CD8-positive, alpha-beta memory T cell (primary cell): ENCODE measurements at regions not wholly inside any gene's neighbourhood (a gene's known extent, or its start where the extent isn't known, plus 50 kb on each side); places are given as distances from the start of the nearest gene placed in this dataset.

Source experiments
- CTCF ChIA-PET: fragments of 350-600 bp; sonication (Branson Sonifier 250); formaldehyde crosslinking; loops from one replicate; lab custom pipeline; 2021; ENCODE audit warnings: antibody characterized with exemption; lab: Charles Lee
- POLR2A ChIA-PET: fragments of 350-600 bp; sonication (Branson Sonifier 250); formaldehyde crosslinking; loops from one replicate; lab custom pipeline; 2021; ENCODE audit warnings: antibody characterized with exemption; lab: Charles Lee
- DNase-seq, 5 donors: peaks; one replicate each; pipeline versions ENCODE4 v3.0.0 to v3.0.0-alpha.2; 2020 to 2022; ENCODE audit warnings: mixed read lengths in 1 of 5
- H3K27ac ChIP-seq: one replicate; pipeline ENCODE4 v1.7.0; 2013; ENCODE audit warnings: low read depth, mild to moderate bottlenecking, low read length, moderate library complexity
- H3K27me3 ChIP-seq: 2 replicates; pipeline ENCODE4 v1.7.0; 2013; ENCODE audit warnings: low read length, mild to moderate bottlenecking; ENCODE audit not compliant: insufficient read depth, poor library complexity, severe bottlenecking
- H3K36me3 ChIP-seq: 2 replicates; pipeline ENCODE4 v1.7.0; 2013; ENCODE audit warnings: mild to moderate bottlenecking, low read length, moderate library complexity; ENCODE audit not compliant: insufficient read depth
- H3K4me1 ChIP-seq: 2 replicates; pipeline ENCODE4 v1.7.0; 2013; ENCODE audit warnings: mild to moderate bottlenecking, low read length, moderate library complexity; ENCODE audit not compliant: insufficient read depth
- H3K4me3 ChIP-seq: 2 replicates; pipeline ENCODE4 v1.7.0; 2013; ENCODE audit warnings: mild to moderate bottlenecking, low read length
- H3K9me3 ChIP-seq: 2 replicates; pipeline ENCODE4 v1.7.0; 2013; ENCODE audit warnings: mild to moderate bottlenecking, low read length
- H3K27ac Mint-ChIP-seq, 8 donors: one replicate each; pipeline ENCODE4 v1.8.0; 2020 to 2021; ENCODE audit warnings: mixed read lengths in 8 of 8, mild to moderate bottlenecking in 6 of 8, inconsistent platforms in 3 of 8, moderate library complexity in 3 of 8
- H3K27me3 Mint-ChIP-seq, 2 donors: one replicate each; pipeline ENCODE4 v1.8.0; 2020 to 2021; ENCODE audit warnings: mixed read lengths in 2 of 2, mild to moderate bottlenecking in 1 of 2, moderate library complexity in 1 of 2
- H3K36me3 Mint-ChIP-seq, 3 donors: one replicate each; pipeline ENCODE4 v1.8.0; 2020 to 2021; ENCODE audit warnings: mixed read lengths in 3 of 3, inconsistent platforms in 1 of 3, mild to moderate bottlenecking in 1 of 3
- H3K4me1 Mint-ChIP-seq, 3 donors: one replicate each; pipeline ENCODE4 v1.8.0; 2020 to 2021; ENCODE audit warnings: mixed read lengths in 3 of 3, inconsistent platforms in 1 of 3, mild to moderate bottlenecking in 1 of 3
- H3K4me3 Mint-ChIP-seq, 7 donors: one replicate each; pipeline ENCODE4 v1.8.0; 2020 to 2021; ENCODE audit warnings: mixed read lengths in 7 of 7, mild to moderate bottlenecking in 6 of 7, moderate library complexity in 4 of 7, inconsistent platforms in 2 of 7
- H3K9me3 Mint-ChIP-seq, 5 donors: one replicate each; pipeline ENCODE4 v1.8.0; 2020 to 2022; ENCODE audit warnings: mixed read lengths in 5 of 5, mild to moderate bottlenecking in 3 of 5, moderate library complexity in 2 of 5, inconsistent platforms in 1 of 5

- H3K4me3 Mint-ChIP-seq = no peak overlapping the region
- H3K27me3 ChIP-seq = no peaks in the 10 kb centered on the region
- no peak overlapping the region for H3K27ac ChIP-seq
- DNase-seq = no peak
- H3K36me3 Mint-ChIP-seq = no peaks in the 10 kb centered on the region
- H3K4me3 ChIP-seq = no peak overlapping the region
- peaks cover 0 to 18% of the 10 kb centered on the region in 2 donors for H3K27me3 Mint-ChIP-seq
- CTCF ChIA-PET = no interaction called here
- H3K36me3 ChIP-seq = no peaks in the 10 kb centered on the region
- no peaks in the 10 kb centered on the region for H3K9me3 Mint-ChIP-seq
- H3K9me3 ChIP-seq = no peaks in the 10 kb centered on the region
- POLR2A ChIA-PET = no interaction called here
- H3K4me1 ChIP-seq = no peaks in the 10 kb centered on the region
- no peak overlapping the region for H3K27ac Mint-ChIP-seq
- no peaks in the 10 kb centered on the region for H3K4me1 Mint-ChIP-seq
Observed at GRCh38 chr20:24303393-24304170, 165.8 kb upstream of the SYNDIG1 start.

DNA sequence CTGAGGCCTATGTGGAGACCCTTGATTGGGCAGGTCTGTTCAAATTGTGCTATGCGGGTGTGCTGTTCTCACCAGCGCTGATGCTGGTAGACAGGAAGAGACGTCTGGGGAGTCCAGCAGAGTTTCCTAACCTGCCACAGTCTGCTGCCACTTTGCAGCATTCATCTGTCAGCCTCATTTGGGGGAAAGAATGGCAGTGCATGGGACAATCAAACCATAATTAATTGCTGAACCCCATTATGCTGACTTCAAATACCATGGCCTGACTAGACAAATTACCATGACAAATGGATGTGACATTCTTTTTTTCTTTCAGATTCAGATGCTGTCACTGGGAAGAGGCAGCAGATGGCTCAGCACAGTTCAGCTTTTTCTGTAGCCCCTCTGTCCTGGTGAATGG, 171.4 kb upstream of the SYNDIG1 start:
- DNase-seq = no peak
- H3K4me1 Mint-ChIP-seq = no peaks in the 10 kb centered on the region
- Histone ChIP-seq H3K4me3 (no peak overlapping the region), H3K4me1 (no peaks in the 10 kb centered on the region), H3K9me3 (no peaks in the 10 kb centered on the region), H3K27me3 (no peaks in the 10 kb centered on the region), H3K27ac (no peak overlapping the region), H3K36me3 (no peaks in the 10 kb centered on the region)
- H3K27me3 Mint-ChIP-seq = peaks cover 0 to 10% of the 10 kb centered on the region in 2 donors
- ChIA-PET CTCF (no interaction called here), POLR2A (no interaction called here)
- no peaks in the 10 kb centered on the region for H3K36me3 Mint-ChIP-seq
- H3K9me3 Mint-ChIP-seq = no peaks in the 10 kb centered on the region
- no peak overlapping the region for H3K27ac Mint-ChIP-seq
- no peak overlapping the region for H3K4me3 Mint-ChIP-seq

- CTCF ChIA-PET = no interaction called here
- H3K4me3 ChIP-seq = no peak overlapping the region
- DNase-seq = no peak
- Mint-ChIP-seq H3K27me3 (peaks cover 0 to 5% of the 10 kb centered on the region in 2 donors), H3K27ac (no peak overlapping the region), H3K9me3 (no peaks in the 10 kb centered on the region), H3K4me3 (no peak overlapping the region), H3K4me1 (no peaks in the 10 kb centered on the region), H3K36me3 (no peaks in the 10 kb centered on the region)
- POLR2A ChIA-PET = no interaction called here
- no peak overlapping the region for H3K27ac ChIP-seq
- H3K27me3 ChIP-seq = no peaks in the 10 kb centered on the region
- no peaks in the 10 kb centered on the region for H3K36me3 ChIP-seq
- no peaks in the 10 kb centered on the region for H3K9me3 ChIP-seq
- no peaks in the 10 kb centered on the region for H3K4me1 ChIP-seq
Observed at GRCh38 chr20:24296477-24297261, 172.8 kb upstream of the SYNDIG1 start.

DNA sequence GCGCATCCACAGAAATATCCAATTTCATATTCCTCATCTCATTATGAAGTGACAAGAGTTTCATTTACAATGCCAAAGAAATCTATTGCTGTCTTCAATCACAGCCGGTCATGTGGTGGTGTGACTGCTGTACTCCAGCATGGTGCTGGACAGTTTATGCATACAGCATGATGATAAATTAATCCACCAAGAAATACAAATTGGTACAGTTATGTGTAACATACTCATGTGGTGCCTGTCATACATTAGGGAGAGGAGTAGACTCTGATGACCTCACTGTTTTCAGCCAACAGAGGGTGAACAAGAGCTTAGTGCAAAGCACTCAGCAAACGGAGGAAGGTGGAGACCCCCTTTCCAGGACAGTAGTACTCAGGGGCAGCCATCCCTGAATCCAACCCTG, 178.4 kb upstream of the SYNDIG1 start:
- CTCF ChIA-PET = no interaction called here
- H3K9me3 ChIP-seq = no peaks in the 10 kb centered on the region
- peaks cover 0 to 3% of the 10 kb centered on the region in 2 donors for H3K27me3 Mint-ChIP-seq
- H3K36me3 Mint-ChIP-seq = peaks cover 0 to 2% (median 0%) of the 10 kb centered on the region in 3 donors
- H3K36me3 ChIP-seq = no peaks in the 10 kb centered on the region
- DNase-seq = no peak
- POLR2A ChIA-PET = no interaction called here
- peaks cover 0 to 3% (median 0%) of the 10 kb centered on the region in 5 donors for H3K9me3 Mint-ChIP-seq
- H3K4me3 ChIP-seq = no peak overlapping the region
- no peak overlapping the region for H3K27ac Mint-ChIP-seq
- no peak overlapping the region for H3K27ac ChIP-seq
- H3K4me1 ChIP-seq = peaks cover 14% of the 10 kb centered on the region
- H3K4me1 Mint-ChIP-seq = peaks cover 8 to 11% (median 11%) of the 10 kb centered on the region in 3 donors
- H3K4me3 Mint-ChIP-seq = no peak overlapping the region
- no peaks in the 10 kb centered on the region for H3K27me3 ChIP-seq

DNA sequence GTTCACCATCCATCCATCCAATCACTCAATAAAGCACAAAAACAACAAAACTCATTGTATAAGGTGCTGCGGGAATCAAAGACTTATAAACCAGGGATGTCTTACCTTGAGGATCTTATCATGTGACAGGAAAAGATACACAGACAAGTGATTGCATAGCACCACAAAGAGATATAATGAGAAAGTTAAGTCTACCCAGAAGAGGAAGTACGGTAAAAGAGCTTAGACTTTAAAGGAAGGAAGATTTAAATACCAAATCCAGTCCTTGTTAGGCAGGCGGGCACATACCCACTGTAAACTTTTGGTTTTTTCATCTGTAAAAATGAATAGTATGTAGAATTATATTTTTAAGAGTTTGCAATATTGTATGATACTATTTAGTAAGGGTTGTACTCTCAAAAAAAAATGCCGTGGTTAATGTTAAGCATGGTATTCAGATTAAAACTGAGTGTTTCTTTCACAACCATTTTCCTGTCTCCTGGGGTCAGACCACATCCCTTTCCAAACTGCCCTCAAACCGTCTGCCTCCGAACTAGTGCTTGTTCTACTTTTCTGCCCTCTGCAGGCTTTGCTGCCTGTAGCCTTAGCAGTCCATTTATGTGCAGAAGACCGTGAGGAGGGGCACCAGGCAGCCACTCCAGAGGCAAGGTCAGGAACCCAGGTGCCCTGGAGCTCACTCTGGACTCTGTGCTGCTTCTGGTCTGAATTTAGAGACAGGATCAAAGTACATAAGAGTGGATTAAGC, 179.5 kb upstream of the SYNDIG1 start:
- Histone ChIP-seq H3K9me3 (no peaks in the 10 kb centered on the region), H3K36me3 (no peaks in the 10 kb centered on the region), H3K27me3 (no peaks in the 10 kb centered on the region), H3K4me1 (peaks cover 14% of the 10 kb centered on the region), H3K27ac (no peak overlapping the region), H3K4me3 (no peak overlapping the region)
- Mint-ChIP-seq H3K9me3 (peaks cover 0 to 3% (median 0%) of the 10 kb centered on the region in 5 donors), H3K27me3 (peaks cover 0 to 3% of the 10 kb centered on the region in 2 donors), H3K36me3 (peaks cover 0 to 2% (median 0%) of the 10 kb centered on the region in 3 donors), H3K4me3 (peak overlapping the region in 3 of 7 donors; percentile 8 to 21 (median 11)), H3K27ac (peak overlapping the region in 3 of 8 donors; percentile 2 to 70 (median 23)), H3K4me1 (peaks cover 8 to 11% (median 11%) of the 10 kb centered on the region in 3 donors)
- ChIA-PET CTCF (no interaction called here), POLR2A (no interaction called here)
- DNase-seq = peak in 1 of 5 donors; percentile 14

DNA sequence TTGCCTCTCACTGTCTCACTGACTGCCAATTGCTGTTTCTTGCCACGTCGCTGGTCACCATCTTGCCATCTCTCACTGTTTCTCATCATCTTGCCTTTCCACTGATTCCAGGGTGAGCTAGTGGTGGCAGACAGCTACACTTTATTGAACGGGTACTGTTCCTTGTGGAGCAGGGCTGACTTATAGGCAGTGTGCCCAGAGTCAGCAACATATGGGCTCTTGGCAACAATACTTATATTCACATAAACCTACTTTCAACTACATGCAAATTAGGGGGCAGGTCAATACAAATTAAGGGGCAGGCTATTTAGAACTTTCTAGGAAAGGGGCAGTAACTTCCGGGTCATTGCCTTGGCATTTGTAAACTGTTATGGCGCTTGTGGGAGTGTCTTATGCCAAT, 186.2 kb upstream of the SYNDIG1 start:
- Mint-ChIP-seq H3K27me3 (peaks cover 1 to 10% of the 10 kb centered on the region in 2 donors), H3K4me3 (no peak overlapping the region), H3K4me1 (no peaks in the 10 kb centered on the region), H3K36me3 (no peaks in the 10 kb centered on the region), H3K9me3 (peaks cover 0 to 2% (median 0%) of the 10 kb centered on the region in 5 donors), H3K27ac (no peak overlapping the region)
- CTCF ChIA-PET = no interaction called here
- no peak for DNase-seq
- POLR2A ChIA-PET = no interaction called here
- Histone ChIP-seq H3K4me3 (no peak overlapping the region), H3K9me3 (no peaks in the 10 kb centered on the region), H3K27me3 (no peaks in the 10 kb centered on the region), H3K27ac (no peak overlapping the region), H3K36me3 (no peaks in the 10 kb centered on the region), H3K4me1 (no peaks in the 10 kb centered on the region)

GRCh38 chr20:24277196-24277595, 192.2 kb upstream of the SYNDIG1 start:
- H3K9me3 Mint-ChIP-seq = peaks cover 5 to 13% (median 11%) of the 10 kb centered on the region in 5 donors
- no peaks in the 10 kb centered on the region for H3K36me3 ChIP-seq
- H3K27ac Mint-ChIP-seq = no peak overlapping the region
- ChIA-PET CTCF (no interaction called here), POLR2A (no interaction called here)
- H3K4me1 Mint-ChIP-seq = no peaks in the 10 kb centered on the region
- H3K36me3 Mint-ChIP-seq = no peaks in the 10 kb centered on the region
- no peaks in the 10 kb centered on the region for H3K9me3 ChIP-seq
- H3K4me3 Mint-ChIP-seq = no peak overlapping the region
- no peak for DNase-seq
- peaks cover 5 to 16% of the 10 kb centered on the region in 2 donors for H3K27me3 Mint-ChIP-seq
- no peaks in the 10 kb centered on the region for H3K27me3 ChIP-seq
- no peak overlapping the region for H3K27ac ChIP-seq
- H3K4me3 ChIP-seq = no peak overlapping the region
- no peaks in the 10 kb centered on the region for H3K4me1 ChIP-seq
